ENCODE measurements at regions not wholly inside any gene's neighbourhood (a gene's known extent, or its start where the extent isn't known, plus 50 kb on each side); places are given as distances from the start of the nearest gene placed in this dataset.

DNA sequence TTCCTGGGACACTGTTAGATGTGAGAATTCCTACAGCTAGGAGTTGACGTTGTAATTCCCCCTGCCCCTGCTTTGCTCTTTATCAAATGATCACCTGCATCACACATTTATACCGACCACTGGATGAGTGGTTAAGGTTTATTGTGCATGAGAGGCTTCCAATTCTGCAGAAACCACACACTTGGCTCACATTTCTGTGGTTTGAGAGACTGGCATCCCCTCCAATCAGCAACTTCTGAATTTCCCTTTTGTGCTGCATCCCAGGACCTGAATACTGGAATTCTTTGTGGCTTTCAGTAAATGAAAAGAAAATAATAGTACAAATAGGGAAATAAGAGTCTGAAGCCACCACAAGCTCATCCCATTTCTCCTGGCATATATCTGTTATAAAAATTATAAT, 628.7 kb upstream of the PIK3C3 start:
- no peak for DNase-seq

DNA sequence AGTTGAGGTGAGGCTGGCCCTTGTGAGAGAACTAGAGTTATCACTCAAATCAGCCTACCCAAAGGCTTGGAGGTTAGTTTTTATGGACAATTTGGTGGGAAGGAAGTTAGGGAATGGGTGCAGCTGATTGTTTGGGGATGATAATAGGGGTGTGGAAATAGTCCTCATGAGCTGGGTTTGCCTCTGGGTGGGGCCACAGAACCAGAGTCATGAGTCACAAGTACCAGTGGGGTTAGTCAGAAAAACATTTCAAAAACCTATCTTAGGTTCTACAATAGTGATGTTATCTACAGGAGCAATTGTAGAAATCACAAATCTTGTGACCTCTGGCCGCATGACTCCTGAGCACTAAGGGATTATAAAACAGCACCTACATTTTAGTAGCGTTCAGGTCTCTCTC, 630.1 kb upstream of the PIK3C3 start:
- no peak for DNase-seq

DNA sequence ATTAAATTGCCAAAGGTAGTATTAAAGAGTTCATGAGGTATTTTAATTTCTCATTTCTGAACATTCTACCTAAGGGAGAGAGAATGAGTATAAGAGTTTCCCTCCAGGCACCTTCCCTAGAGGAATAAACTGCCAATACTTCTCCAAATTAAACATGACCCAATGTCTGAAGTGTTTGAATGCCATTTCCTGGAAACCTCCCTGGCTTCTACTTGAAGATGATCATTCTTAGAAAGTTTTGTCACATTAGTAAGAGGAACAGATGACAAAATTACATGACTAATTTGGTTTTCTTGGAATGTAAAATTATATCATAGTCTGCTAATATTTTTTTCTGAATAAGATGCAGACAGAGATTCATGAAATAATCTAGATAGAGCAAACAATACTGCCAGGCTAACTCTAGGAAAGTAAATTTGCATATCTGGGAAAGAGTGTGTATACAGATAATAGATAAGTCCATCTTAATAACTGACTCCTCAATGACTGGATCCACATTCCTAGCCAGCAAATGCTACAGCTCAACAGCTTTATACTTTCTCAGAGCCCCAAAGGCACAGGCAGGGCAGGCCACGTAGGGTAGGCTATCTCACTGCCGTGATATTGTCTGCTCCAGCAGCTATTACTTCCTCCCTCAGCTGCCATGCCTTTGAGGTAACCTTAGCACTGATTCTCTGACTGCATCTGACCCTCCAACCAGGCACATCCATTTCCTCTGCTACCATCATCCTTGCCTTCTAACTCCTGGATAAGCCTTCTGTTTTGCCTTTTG, 630.8 kb upstream of the PIK3C3 start:
- DNase-seq, result no peak

DNA sequence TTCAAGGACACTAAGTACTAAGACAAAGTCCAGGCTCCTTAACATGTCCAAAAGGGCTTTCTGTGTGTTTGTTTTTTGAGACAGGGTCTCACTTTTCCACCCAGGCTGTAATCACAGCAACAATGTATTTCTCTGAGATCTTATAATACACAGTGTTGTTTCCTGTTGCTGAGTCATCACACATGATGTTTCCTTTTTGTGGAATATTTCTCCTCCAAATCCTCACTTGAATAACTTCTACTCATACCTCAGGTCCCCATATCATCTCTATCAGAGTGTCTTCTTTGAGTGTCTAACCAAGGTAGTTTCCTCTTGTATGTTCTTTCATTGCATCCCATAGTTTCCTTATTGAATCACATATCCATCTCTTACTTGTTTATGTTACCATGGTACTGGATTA, 632.0 kb upstream of the PIK3C3 start:
- DNase-seq, result no peak

DNA sequence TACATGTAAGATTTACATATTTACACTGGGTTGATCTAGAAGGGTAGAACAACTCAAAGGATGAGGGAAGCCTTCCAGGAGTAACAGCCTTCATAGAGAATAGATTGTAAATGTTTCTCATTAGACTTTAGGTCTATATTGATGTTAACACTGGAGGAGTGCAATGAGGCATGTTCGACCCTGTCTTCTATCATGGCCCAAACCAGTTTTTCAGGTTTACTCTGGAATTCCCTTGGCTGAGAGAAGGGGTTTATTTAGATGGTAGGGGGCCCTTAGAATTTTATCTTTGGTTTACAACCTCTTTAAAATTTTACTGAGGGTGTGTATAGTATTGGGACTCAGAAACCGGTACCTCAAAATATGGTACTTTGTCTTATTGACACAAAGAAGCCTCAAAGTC, 634.9 kb upstream of the PIK3C3 start:
- DNase-seq, result no peak

DNA sequence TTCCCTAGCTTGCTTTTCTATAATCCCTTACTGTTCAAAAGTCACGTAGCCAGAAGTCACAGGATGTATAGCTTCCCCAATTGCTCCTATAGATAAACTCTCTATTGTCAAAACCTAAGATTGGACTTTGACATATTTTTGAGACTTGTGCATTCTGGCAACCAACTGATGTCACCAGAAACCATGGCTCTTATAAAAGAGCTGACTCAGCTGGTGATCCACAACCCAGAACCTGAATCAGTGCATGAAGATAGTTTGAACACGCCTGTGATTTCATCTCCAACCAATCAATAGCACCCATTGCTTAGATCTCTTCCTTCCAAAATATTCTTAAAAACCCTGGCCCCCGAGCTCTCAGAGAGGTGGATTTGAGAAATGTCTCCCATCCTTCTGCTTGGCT, 639.9 kb upstream of the PIK3C3 start:
- no peak for DNase-seq

DNA sequence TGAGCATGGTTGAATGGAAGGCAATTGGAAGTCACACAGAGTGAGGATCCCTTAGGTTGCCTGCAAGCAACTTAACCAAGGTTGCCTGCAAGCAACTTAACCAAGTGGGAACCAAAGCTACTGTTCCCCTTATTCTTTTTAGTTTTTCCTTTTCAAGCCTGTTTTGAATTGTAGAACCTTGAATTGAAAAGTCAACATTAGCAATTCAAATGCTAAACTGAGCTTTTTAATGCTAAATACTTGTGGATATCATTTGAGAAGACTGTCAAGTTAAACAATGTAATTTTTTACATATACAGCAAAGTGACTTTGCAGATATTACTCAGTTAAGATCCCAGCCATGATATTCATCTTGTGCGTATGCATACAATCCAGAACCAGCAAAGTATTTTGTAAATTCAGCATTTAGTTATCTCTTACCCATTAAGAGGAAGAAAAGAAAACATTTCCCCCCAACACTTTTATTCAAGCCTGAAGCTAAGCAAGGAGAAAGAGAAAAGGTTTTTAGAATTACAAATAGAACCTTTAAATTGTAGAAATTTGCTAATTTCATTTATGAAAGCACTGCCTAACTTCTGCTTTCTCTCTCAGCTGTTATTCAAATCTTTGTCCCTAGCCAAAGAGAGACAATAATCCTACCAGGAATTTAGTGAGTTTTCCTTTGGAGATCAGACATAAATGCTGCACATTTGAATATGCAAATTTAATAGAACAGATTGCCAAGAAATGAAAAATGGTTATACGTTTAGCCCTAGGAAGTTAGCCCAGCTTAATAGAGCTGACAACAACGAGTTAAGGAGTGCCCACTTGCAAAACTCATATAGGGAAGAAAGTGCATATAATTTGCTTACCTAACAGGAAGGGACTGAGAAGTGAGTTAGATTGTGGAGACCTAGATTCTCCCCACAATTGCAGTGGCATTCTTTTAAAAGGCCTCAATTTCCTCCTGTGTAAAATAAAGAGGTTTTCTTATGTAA, 643.2 kb upstream of the PIK3C3 start:
- no peak for DNase-seq

DNA sequence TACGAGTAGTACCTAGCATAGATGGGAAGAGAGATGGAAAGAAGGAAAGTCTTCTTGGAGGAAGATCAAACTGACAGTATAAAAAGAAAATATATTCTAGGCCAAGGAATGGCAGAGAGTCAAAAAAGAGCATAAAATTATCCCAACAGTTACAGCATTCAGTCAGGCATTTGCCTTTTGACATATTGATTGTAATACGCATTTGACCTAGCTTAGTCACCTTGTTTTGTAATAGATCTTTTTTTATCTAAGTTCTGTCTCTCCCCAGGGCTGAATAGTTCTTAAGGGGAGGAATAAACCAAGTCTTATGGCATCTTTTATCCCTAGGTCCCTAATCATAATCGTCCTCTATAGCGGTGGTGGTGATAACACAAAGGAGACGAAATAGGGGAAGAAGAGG, 657.3 kb upstream of the PIK3C3 start:
- DNase-seq, result no peak

DNA sequence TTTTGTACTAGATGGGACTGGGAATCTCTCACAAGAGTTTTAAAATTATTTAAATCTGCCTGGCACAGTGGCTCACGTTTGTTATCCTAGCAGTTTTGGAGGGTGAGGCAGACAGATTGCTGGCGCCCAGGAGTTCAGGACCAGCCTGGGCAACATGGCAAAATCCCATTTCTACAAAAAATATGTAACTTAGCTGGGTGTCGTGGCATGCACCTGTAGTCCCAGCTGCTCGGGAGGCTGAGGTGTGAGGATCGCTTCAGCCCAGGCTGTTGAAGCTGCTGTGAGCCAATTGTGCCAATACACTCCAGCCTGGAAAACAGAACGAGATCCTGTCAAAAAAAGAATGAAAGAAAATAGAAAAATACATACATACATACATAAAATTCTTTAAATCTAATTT, 685.7 kb upstream of the PIK3C3 start:
- no peak for DNase-seq

DNA sequence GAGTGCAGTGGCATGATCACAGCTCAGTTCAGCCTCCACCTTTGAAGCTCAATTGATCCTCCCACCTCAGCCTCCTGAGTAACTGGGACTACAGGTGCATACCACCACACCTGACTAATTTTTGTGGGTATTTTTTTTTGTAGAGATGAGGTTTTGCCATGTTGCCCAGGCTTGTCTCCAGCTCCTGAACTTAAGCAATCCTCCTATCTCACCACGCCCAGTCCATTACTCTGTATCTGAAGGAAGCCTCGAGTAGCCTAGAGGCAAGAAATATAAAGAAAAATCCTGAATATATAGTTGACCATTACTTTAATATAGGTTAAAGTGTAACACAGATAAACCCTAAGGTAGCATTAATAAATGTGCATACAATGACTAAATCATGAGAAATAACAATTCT, 686.8 kb upstream of the PIK3C3 start:
- no peak for DNase-seq

DNA sequence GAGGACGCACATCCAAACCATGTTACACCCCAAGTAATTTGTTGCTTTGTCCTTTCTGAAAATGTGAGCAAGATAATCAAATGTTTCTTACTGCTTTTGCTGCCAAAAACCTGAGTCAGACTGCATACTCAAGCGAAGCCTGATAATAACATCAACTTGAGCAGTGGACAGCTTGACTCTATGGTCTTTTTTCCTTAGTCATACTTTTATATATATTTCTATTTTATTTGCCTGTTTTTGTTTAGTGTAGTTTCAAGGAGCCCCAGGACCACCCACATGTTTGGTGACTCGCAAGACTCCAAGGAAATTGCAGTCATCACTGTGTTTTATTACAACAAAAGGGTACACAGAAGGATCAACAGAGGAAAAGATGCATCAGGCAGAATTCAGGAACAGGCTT, 688.4 kb upstream of the PIK3C3 start:
- DNase-seq, result no peak

DNA sequence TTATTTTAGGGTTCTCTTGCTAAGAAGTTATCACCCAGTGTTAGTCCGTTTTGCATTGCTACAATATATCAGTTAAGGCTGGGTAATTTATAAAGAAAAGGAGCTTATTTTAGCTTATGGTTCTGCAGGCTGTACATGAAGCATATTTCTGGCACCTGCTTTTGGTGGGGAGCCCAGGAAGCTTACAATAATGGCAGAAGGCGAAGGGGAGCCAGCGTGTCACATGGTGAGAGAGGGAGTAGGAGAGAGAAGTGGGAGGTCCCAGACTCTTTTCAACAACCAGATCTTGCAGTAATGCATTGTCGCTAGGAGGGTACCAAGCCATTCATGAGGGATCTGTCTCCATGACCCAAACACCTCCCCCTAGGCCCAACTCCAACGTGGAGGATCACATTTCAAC, 688.8 kb upstream of the PIK3C3 start:
- no peak for DNase-seq

DNA sequence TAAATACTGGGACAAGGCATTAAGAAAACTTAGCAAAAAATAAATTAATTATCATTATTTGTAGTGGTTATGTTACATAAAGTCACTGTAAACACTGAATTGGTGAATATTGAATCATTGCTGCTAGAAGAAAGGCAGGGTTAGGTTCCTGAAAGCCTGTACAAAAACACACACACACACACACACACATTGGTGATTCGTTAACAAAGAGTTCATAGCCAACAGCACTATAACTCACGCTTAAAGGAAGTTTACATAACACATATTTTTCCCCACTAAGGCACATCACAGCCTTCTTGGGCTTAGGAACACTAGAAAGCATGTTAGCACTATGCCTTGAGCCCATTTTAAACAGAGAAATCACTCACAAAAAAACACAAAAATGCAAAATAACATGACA, 690.0 kb upstream of the PIK3C3 start:
- no peak for DNase-seq

DNA sequence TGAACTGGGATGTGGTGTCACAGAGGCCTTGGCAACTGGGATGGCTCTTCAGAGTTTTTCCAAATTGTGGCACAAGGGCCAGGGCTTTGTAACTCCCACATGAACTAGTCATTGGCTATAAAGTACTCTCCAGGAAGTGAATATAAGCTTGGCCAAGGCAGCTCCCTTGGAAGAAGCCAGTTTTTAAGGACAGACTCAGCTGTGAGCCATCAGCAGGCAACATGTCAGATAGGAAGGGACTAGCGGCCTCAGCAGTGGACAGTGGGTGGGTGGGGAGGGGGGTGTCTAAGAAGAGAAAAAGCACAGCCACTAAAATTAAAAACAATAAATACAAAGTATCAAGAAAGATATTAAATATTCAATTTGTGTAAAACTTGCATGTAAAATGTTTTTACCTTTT, 691.1 kb upstream of the PIK3C3 start:
- no peak for DNase-seq

DNA sequence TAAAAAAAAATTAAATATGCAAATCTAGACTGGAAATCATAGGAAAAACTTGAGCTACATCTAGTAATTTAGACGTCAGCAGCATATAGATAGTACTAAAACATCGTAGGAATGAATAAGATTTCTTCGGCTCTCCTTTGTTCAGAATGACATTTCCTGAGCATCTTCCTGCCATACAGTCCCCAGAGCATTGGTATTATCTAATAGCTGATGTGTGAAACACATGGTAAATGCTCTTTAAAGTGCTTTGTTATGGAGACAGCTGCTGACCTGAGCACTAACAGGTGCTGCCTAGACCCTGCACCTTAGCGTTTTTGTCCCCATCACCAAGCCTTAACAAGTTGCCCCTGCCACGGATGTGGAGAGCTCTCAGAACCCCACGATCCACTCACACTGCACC, 692.3 kb upstream of the PIK3C3 start:
- no peak for DNase-seq

DNA sequence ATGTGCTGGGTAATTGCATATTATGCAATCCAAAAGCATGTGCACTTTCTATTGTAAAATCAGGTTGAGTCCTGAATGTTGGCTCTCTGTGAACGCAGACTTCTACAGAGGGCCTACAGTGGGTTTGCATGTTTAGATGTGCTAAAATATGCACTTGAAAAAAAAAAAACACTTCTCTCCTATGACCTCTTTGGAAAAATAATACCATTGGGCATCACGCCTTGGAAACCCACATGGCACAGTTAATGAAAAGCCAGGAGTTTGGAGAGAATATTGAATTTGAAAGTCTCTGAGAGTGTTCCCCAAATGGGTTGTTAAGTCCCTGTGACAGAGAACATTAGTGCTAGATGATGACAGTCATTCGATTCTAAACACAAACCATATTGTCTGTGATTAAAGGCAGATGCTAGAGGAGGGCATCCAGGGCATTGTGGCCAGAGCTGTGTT, 710.4 kb upstream of the PIK3C3 start:
- DNase-seq, result no peak

DNA sequence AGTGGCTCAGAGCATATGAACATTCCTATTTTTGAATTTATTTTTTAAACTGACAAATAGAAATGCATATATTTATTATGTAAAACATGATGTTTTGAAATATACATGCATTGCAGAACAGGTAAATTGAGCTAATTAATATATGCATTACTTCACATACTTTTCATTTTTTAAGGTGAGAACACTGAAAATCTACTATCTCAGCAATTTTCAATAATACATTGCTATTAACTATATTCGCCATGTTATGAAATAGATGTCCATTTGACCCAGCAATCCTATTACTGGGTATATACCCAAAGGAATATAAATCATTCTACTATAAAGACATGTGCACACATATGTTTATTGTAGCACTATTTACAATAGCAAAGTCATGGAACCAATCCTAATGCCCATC, 717.7 kb upstream of the PIK3C3 start:
- DNase-seq, result no peak

DNA sequence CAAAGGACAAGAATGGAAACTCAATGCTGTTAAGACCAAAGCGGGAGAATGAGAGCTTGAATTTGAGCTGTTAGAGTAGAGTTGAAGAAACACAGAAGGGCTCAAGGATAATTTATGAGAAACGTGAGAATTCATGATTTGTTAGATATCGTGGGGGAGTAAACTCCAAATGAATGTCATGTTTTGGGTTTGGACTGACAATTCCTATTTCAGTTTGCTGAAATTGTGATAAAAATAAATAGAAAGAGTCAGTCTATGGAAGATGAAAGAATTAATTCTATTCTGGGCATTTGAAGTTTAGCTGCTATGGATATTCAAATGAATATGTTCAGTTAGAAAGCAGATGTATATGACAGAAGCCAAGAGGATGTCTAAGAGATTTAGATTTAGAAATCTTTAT, 723.4 kb upstream of the PIK3C3 start:
- DNase-seq, result no peak

DNA sequence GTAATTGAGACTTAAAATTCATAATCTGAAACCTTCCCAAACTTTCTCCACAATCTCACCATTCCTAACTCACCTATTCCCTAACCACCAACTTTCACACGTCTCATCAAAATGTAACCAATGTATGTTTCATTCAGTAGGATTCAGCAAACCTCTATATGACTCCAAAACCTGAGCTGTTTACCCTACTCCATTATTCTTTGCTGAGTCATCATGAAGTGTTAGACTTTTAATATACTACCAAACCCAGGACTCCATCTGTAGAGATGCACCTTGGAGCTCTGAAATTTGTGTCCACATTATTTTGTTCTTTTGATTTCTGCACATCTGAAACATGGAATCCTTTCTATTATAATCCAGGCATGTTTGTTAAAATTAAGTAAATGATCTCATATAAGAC, 727.0 kb upstream of the PIK3C3 start:
- DNase-seq, result no peak

DNA sequence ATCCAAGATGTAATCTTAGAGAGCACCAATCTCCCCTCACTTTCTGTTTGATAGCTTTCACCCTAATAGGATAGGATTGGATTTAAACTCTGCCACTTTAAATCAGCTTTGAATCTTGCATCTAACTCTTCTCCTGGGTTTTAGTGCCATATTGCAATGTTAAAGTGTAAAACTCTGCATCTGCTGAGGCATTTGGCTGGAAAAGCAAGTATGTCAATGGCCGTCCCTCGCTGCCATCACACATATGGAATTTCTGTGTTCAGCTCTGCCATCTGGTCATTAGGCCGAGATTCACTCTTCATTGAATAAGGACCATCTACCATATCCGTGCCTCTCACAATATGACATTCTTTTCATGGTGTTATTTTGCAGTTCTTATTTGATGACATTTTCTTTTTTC, 728.1 kb upstream of the PIK3C3 start:
- no peak for DNase-seq

DNA sequence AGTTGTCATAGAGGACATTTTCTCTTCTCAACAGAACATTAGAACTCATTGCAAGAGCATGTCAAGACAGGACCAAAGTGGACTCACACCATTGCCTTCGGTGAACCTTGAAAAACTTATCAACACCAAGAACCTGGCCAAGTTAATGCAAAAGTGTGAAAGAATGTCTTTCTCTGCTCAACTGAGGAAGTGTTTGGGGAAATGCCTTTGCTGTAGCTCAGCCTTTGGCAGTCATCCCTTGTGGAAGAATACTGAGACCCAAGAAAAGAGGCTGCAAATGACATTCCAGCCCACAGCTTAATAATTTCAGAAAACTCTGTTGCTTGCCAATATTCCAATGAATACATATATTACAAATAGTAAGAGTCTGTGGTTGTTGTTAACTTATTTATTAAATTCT, 728.8 kb upstream of the PIK3C3 start:
- no peak for DNase-seq

DNA sequence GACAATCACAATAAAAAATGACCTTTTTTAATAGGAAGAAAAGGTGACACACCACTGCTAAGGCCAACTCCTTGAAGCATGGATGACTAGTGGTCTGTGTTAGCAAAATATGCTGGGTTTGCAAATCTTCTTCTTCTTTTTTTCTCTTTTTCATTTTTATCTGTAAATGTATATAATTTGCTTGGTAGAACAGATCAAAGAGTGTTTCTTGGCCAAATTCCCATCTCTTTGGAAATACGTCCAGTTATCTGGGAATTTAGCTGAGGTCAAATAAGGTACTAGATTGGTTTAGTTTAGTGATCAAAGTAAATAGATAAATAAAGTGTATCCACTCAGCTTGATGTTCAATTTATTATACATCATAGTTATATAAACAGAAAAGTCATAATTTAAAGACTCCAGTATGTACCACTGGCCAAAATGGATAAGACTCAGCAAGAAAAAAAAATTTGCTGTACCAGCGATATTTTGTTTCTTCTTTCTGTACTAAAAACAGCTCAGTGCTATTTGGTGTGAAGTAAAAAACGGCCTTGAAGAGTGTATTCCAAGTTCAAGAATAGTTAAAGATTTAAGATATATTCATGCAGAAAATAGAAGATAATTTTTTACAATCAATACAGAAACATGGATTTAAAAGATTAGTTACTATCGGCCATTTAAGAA, 738.6 kb upstream of the PIK3C3 start:
- DNase-seq, result no peak

DNA sequence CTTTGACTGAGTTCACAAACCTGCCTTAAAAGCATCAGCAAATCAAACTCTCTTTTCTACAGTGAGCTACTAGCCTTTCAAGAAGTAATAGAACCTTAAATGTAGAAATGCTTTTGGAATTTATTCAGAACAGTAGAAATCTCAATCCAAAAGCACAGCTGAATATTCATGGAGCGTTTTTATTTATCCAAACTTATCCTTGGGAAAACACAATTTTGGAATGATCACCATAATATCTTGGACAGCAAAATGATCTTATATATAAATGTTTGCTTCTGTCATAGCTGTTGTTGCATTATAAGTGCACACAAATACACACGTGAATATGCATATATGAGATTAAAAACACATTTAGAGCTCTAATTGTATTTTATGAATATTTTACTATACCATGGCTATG, 747.3 kb upstream of the PIK3C3 start:
- DNase-seq, result no peak

DNA sequence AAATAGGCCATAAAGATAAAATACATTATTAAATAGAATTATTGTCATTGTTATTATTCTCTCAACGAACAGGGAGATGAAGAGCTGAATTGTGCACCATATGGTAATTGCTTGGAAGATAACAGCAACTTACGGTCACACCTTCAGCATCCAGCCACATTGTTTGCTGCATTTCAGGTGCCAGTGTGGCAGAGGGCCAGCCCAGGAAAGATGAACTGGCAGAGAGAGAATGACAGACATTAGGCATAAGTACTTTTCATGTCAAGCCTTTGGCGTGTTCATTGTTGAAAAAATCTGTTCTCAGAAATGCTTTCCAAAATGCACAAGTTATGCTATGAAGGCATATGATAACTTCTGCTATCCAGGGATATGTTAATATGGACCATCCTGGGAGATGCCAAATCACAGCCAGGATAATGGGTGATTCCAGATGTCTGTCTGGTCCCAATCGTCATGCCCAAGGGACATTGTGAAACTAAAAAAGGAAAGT, 748.6 kb upstream of the PIK3C3 start:
- no peak for DNase-seq

Measured in CD4-positive, alpha-beta T cell treated with Interleukin-17A for 1 hour (primary cell).